GM19455 (cell line): ENCODE measurements at regions not wholly inside any gene's neighbourhood (a gene's known extent, or its start where the extent isn't known, plus 50 kb on each side); places are given as distances from the start of the nearest gene placed in this dataset.
"Not testable (repeated sequence)": the region's sequence is repeated elsewhere in the genome, so short reads cannot be mapped to it uniquely, and the experiment has no call there.

Experiments
- ATAC-seq: cut with Tn5 transposase; IDR thresholded peaks from one replicate; pipeline ENCODE4 v1.9.1; 2021; ENCODE audit not compliant: unreplicated experiment

GRCh38 chr15:20292422-20293005 is 249.1 kb downstream of the GOLGA6L6 start:
- not testable (repeated sequence) for ATAC-seq

- ATAC-seq = not testable (repeated sequence)
Observed at GRCh38 chr15:20291616-20292015, 250.0 kb downstream of the GOLGA6L6 start.

- ATAC-seq = not testable (repeated sequence)
Observed at GRCh38 chr15:20290606-20291005, 251.0 kb downstream of the GOLGA6L6 start.

GRCh38 chr15:20289538-20290103 is 252.0 kb downstream of the GOLGA6L6 start:
- not testable (repeated sequence) for ATAC-seq

- not testable (repeated sequence) for ATAC-seq
Observed at GRCh38 chr15:20288800-20289537, 252.6 kb downstream of the GOLGA6L6 start.

GRCh38 chr15:20286559-20286958 is 255.0 kb downstream of the GOLGA6L6 start:
- not testable (repeated sequence) for ATAC-seq

- ATAC-seq = not testable (repeated sequence)
Observed at GRCh38 chr15:20285696-20286300, 255.8 kb downstream of the GOLGA6L6 start.

GRCh38 chr15:20284891-20285535 is 256.6 kb downstream of the GOLGA6L6 start:
- not testable (repeated sequence) for ATAC-seq

- ATAC-seq = not testable (repeated sequence)
Observed at GRCh38 chr15:20283651-20284050, 257.9 kb downstream of the GOLGA6L6 start.

- ATAC-seq = not testable (repeated sequence)
Observed at GRCh38 chr15:20282491-20282943, 259.1 kb downstream of the GOLGA6L6 start.

GRCh38 chr15:20281567-20282275 is 259.9 kb downstream of the GOLGA6L6 start:
- not testable (repeated sequence) for ATAC-seq

GRCh38 chr15:20280933-20281463 is 260.6 kb downstream of the GOLGA6L6 start:
- no peak for ATAC-seq

- ATAC-seq = not testable (repeated sequence)
Observed at GRCh38 chr15:20280141-20280932, 261.3 kb downstream of the GOLGA6L6 start.

- not testable (repeated sequence) for ATAC-seq
Observed at GRCh38 chr15:20279056-20279455, 262.5 kb downstream of the GOLGA6L6 start.

- ATAC-seq = not testable (repeated sequence)
Observed at GRCh38 chr15:20278376-20278775, 263.2 kb downstream of the GOLGA6L6 start.

GRCh38 chr15:20277451-20277850 is 264.1 kb downstream of the GOLGA6L6 start:
- ATAC-seq = not testable (repeated sequence)

- not testable (repeated sequence) for ATAC-seq
Observed at GRCh38 chr15:20276312-20277114, 265.1 kb downstream of the GOLGA6L6 start.

- ATAC-seq = not testable (repeated sequence)
Observed at GRCh38 chr15:20275373-20275967, 266.1 kb downstream of the GOLGA6L6 start.
